WI38 (cell line): ENCODE measurements at regions not wholly inside any gene's neighbourhood (a gene's known extent, or its start where the extent isn't known, plus 50 kb on each side); places are given as distances from the start of the nearest gene placed in this dataset.

Experiments used
- H3K4me3 ChIP-seq: 2 replicates; pipeline ENCODE4 v1.5.1; 2011; ENCODE audit warnings: low read depth, mild to moderate bottlenecking, control low read depth, low read length
- TF ChIP-seq, protein P1 (sequence below): IDR thresholded peaks from 2 replicates; pipeline ENCODE4 v1.5.1; 2012; ENCODE audit warnings: low read depth, mild to moderate bottlenecking, control low read depth, low read length

DNA sequence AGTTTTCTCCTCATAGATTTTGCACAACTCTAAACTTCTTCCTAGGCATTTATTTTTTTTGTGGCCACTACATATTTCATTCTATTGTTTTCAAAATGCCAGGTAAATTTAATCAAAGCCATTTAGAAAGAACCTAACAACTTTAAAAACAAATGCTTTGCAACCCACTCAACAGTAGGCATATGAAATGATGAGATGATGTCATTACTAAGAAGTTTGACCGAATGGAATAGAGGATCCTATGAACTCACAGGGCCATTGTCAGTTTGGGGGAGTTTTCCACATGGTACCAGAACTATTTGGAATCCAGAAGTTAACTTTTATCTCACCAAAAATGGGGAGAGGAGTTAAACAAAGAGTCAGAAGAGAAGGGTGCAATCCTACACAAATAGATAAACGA lies 100.7 kb upstream of the INHBA start:
- TF ChIP-seq, protein P1, sequence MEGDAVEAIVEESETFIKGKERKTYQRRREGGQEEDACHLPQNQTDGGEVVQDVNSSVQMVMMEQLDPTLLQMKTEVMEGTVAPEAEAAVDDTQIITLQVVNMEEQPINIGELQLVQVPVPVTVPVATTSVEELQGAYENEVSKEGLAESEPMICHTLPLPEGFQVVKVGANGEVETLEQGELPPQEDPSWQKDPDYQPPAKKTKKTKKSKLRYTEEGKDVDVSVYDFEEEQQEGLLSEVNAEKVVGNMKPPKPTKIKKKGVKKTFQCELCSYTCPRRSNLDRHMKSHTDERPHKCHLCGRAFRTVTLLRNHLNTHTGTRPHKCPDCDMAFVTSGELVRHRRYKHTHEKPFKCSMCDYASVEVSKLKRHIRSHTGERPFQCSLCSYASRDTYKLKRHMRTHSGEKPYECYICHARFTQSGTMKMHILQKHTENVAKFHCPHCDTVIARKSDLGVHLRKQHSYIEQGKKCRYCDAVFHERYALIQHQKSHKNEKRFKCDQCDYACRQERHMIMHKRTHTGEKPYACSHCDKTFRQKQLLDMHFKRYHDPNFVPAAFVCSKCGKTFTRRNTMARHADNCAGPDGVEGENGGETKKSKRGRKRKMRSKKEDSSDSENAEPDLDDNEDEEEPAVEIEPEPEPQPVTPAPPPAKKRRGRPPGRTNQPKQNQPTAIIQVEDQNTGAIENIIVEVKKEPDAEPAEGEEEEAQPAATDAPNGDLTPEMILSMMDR = no peak
- no peak overlapping the region for H3K4me3 ChIP-seq

DNA sequence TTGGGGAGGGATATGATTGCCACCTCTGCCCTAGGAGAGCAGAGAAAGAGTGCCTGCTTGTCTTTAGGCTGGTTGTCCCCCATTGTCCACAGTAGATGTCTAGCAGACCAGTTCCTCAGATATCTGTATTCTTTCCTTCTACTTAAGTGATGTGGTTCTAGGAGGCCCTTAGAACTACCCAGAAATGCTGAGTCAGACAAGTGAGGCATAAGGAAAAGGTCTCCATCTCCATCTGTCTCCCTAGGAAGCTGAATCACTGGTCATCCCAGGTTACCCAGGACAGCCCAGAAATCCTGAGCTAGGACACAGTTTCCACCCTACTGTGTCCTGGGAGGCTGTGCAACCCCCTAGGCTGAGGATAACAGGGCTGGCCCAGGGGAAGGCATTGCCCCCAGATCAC lies 93.4 kb upstream of the INHBA start:
- no peak overlapping the region for H3K4me3 ChIP-seq
- TF ChIP-seq, protein P1 = no peak

DNA sequence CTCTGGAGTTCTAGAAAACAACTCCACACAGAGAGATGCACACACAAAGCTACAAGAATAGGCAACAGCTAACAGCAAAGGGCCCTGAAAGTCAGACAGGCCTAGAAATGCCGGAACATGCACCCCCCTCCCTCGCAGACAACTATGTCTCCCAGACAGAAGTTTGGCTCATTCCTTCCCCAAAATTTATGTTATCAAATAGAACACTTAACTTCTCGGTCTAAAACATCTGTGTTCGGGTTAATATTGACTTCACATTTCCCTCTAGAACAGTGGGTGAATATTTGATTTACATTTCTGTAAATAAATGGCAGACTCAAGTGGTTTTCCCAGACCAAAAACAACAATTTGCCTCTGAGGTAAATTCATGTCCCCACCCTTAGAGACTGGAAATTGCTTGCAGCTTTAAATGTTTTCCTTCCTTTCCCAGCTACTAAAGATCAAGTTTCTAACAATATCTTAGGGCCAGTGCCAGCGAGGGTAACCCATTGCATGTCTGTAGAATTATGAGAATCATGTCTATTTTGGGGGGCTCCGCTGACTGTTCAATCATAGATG lies 92.5 kb upstream of the INHBA start:
- no peak overlapping the region for H3K4me3 ChIP-seq
- TF ChIP-seq, protein P1 = no peak

DNA sequence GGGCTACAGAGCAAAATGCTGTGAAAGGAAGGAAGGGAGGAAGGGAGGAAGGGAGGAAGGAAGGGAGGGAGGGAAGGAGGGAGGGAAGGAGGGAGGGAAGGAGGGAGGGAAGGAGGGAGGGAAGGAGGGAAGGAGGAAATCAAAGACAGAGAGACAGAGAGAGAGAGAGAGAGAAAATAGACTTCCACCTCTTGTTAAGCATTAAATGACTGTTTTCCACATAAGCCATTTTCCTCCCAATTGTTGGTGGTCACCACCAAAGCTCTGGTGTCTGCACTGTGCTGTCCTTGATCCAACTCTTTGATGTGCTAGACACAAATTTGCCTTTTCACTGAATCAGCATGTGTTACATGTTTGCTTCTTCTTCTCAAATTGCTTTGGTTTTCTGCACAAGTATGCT lies 90.7 kb upstream of the INHBA start:
- no peak overlapping the region for H3K4me3 ChIP-seq
- TF ChIP-seq, protein P1 = no peak

DNA sequence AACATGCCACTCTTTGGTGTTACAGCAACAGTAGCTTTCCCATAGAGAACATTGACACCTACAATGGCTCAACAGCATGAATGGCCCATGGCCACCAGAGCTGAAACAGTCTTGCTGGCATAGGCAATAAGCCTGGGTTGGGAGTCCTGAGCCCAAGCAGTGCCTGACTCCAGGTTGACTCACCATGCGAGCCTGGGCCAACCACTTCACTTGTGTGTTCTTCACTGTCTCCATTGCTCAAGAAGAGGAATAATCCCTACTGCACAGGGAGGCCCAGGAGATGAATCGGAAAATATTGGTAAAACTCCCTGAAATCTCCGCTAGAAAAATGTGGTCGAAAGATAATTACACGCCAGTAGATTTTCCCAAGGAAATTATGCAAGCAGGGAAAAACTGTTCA lies 89.2 kb upstream of the INHBA start:
- H3K4me3 ChIP-seq = no peak overlapping the region
- TF ChIP-seq, protein P1 = no peak

DNA sequence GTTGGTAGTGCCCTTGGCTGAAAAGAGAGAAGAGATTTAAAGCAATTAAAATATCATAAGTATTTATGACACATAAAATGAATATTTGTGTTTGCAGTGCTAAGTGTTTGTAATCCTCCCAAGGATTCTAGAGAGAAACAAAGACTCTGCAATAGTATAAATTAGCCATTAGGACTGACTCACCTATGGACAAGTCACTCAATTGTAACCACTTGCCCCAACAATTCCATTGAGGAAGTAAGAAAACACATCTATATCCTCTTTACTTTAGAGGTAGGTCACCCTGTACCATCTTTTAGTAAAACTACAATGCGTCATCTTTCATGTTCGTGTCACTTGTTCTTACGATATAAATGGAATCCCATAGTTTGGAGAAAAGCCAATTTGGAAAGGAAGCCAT lies 85.7 kb upstream of the INHBA start:
- no peak overlapping the region for H3K4me3 ChIP-seq
- TF ChIP-seq, protein P1 = no peak

DNA sequence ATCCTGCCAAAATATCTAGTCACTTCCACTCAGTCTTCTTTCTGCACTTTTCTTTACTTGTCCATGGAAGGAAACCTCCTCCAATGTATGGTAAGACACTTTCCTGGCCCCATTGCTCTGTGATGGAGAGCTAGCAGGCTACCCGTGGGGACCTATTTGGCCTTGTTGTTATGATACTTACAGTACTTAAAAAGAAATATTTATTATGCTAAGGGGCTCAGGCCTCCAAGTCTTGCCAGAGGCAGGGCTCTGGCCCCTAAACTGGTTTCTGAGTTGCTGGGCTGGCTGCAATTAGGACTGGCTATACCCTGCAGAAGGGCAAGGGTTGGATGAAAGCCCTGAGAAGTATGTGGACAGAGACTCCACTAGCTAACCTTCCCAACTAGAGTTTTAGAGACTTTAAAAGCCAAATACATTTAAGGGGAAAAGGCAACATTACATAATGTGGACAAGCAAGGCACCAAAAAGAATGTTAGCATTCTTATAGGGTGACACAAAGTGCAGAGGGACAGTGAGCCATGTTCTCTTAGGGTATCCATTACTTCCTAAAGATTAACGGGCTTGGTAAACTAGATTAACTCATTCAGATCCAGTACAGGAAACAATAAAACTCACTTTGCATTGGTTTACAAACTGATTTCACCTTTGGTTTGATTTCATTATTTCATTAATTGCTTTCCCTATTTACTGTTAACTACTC lies 84.9 kb upstream of the INHBA start:
- TF ChIP-seq, protein P1 = no peak
- no peak overlapping the region for H3K4me3 ChIP-seq
